SK-N-SH (cell line): ENCODE measurements at regions not wholly inside any gene's neighbourhood (a gene's known extent, or its start where the extent isn't known, plus 50 kb on each side); places are given as distances from the start of the nearest gene placed in this dataset.

Experiments
- CHD2 ChIP-seq: fragments of 150-350 bp; IDR thresholded peaks from 2 replicates; pipeline ENCODE4 v1.6.1; 2018; ENCODE audit warnings: low read length; ENCODE audit not compliant: partially characterized antibody
- GATA2 ChIP-seq: sonication (generic); formaldehyde crosslinking; IDR thresholded peaks from 2 replicates; pipeline ENCODE4 v1.5.0; 2020; ENCODE audit warnings: mild to moderate bottlenecking, missing genetic modification reagents
- MEF2A ChIP-seq: IDR thresholded peaks from 2 replicates; pipeline ENCODE4 v1.4.0; 2012; ENCODE audit warnings: low read depth, borderline replicate concordance
- POLR2AphosphoS5 ChIP-seq: IDR thresholded peaks from 2 replicates; pipeline ENCODE4 v1.6.1; 2012; ENCODE audit warnings: low read depth, low read length
- RFX5 ChIP-seq: IDR thresholded peaks from 2 replicates; pipeline ENCODE4 v1.6.1; 2012; ENCODE audit warnings: mild to moderate bottlenecking, improper control_type of control experiment, low read length
- RXRA ChIP-seq: IDR thresholded peaks from 2 replicates; pipeline ENCODE4 v1.4.0; 2012; ENCODE audit warnings: low read depth, mild to moderate bottlenecking, borderline replicate concordance
- SIN3A ChIP-seq: IDR thresholded peaks from 2 replicates; pipeline ENCODE4 v1.6.1; 2012; ENCODE audit warnings: low read depth, mild to moderate bottlenecking, low read length, moderate library complexity, borderline replicate concordance
- TF ChIP-seq, protein P1 (sequence below): fragments of 200-600 bp; sonication (generic); IDR thresholded peaks from 2 replicates; pipeline ENCODE4 v1.6.1; 2017; ENCODE audit warnings: antibody characterized with exemption, mild to moderate bottlenecking, moderate library complexity
- TF ChIP-seq, protein P2 (sequence below): fragments of 150-350 bp; IDR thresholded peaks from 2 replicates; pipeline ENCODE4 v1.6.1; 2017; ENCODE audit warnings: antibody characterized with exemption, low read length, low read depth, borderline replicate concordance

GRCh38 chr13:39965309-39965708 lies 309.8 kb downstream of the COG6 start:
- TF ChIP-seq RXRA (no peak), SIN3A (no peak), POLR2AphosphoS5 (no peak), MEF2A (no peak), GATA2 (CRISPR knock-in tag) (no peak), CHD2 (no peak), RFX5 (no peak)
- TF ChIP-seq, protein P1, sequence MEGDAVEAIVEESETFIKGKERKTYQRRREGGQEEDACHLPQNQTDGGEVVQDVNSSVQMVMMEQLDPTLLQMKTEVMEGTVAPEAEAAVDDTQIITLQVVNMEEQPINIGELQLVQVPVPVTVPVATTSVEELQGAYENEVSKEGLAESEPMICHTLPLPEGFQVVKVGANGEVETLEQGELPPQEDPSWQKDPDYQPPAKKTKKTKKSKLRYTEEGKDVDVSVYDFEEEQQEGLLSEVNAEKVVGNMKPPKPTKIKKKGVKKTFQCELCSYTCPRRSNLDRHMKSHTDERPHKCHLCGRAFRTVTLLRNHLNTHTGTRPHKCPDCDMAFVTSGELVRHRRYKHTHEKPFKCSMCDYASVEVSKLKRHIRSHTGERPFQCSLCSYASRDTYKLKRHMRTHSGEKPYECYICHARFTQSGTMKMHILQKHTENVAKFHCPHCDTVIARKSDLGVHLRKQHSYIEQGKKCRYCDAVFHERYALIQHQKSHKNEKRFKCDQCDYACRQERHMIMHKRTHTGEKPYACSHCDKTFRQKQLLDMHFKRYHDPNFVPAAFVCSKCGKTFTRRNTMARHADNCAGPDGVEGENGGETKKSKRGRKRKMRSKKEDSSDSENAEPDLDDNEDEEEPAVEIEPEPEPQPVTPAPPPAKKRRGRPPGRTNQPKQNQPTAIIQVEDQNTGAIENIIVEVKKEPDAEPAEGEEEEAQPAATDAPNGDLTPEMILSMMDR: no peak
- TF ChIP-seq, protein P2, sequence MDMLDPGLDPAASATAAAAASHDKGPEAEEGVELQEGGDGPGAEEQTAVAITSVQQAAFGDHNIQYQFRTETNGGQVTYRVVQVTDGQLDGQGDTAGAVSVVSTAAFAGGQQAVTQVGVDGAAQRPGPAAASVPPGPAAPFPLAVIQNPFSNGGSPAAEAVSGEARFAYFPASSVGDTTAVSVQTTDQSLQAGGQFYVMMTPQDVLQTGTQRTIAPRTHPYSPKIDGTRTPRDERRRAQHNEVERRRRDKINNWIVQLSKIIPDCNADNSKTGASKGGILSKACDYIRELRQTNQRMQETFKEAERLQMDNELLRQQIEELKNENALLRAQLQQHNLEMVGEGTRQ: no peak
